MM.1S (cell line): ENCODE measurements at regions not wholly inside any gene's neighbourhood (a gene's known extent, or its start where the extent isn't known, plus 50 kb on each side); places are given as distances from the start of the nearest gene placed in this dataset.

Source experiments
- EZH2 ChIP-seq: fragments of 300-600 bp; sonication (generic); optimal IDR thresholded peaks from 2 replicates; pipeline ENCODE3; 2017; ENCODE audit warnings: low read depth, mild to moderate bottlenecking, antibody characterized with exemption, low read length, mixed read lengths
- TF ChIP-seq, protein P1 (sequence below): fragments of 300-600 bp; sonication (generic); IDR thresholded peaks from 2 replicates; pipeline ENCODE4 v1.5.1; 2016; ENCODE audit warnings: antibody characterized with exemption, low read length, mixed read lengths

DNA sequence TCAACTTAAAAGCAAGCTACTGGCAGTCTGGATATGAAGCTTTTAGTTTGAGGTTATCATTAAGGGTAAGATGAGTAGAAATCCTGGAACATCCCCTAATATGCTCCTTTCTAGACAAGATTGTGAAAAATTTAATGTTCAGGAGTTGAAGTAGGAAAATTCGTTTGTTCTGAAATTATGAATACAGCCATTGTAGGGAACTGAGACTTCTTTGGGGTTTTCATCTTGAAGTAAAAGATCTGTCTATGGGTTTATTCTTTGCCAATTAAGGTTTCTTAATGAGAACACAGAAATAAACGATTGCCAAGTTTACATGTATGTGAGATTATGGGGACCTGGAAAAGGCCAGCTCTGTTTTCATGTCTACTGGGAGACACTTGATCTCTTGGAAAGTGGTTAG is 225.6 kb upstream of the MOCS1 start:
- TF ChIP-seq, protein P1, sequence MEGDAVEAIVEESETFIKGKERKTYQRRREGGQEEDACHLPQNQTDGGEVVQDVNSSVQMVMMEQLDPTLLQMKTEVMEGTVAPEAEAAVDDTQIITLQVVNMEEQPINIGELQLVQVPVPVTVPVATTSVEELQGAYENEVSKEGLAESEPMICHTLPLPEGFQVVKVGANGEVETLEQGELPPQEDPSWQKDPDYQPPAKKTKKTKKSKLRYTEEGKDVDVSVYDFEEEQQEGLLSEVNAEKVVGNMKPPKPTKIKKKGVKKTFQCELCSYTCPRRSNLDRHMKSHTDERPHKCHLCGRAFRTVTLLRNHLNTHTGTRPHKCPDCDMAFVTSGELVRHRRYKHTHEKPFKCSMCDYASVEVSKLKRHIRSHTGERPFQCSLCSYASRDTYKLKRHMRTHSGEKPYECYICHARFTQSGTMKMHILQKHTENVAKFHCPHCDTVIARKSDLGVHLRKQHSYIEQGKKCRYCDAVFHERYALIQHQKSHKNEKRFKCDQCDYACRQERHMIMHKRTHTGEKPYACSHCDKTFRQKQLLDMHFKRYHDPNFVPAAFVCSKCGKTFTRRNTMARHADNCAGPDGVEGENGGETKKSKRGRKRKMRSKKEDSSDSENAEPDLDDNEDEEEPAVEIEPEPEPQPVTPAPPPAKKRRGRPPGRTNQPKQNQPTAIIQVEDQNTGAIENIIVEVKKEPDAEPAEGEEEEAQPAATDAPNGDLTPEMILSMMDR, result no peak
- no peak for TF ChIP-seq EZH2
